Left ventricle myocardium inferior (tissue), 1 donor: ENCODE measurements at regions not wholly inside any gene's neighbourhood (a gene's known extent, or its start where the extent isn't known, plus 50 kb on each side); places are given as distances from the start of the nearest gene placed in this dataset.
"Not testable (repeated sequence)": the region's sequence is repeated elsewhere in the genome, so short reads cannot be mapped to it uniquely, and the experiment has no call there.

Experiments
- DNase-seq: peaks from one replicate; pipeline ENCODE4 v3.0.0-alpha.2; 2020
- H3K27ac ChIP-seq: fragments of 200-600 bp; replicated peaks from 2 replicates; pipeline ENCODE4 v1.8.0; 2021
- H3K27me3 ChIP-seq: fragments of 200-600 bp; 2 replicates; pipeline ENCODE4 v1.8.0; 2021; ENCODE audit warnings: low read depth
- H3K36me3 ChIP-seq: fragments of 200-600 bp; 2 replicates; pipeline ENCODE4 v1.8.0; 2021
- H3K4me1 ChIP-seq: fragments of 200-600 bp; 2 replicates; pipeline ENCODE4 v1.8.0; 2021
- H3K4me3 ChIP-seq: fragments of 200-600 bp; 2 replicates; pipeline ENCODE4 v1.8.0; 2021; ENCODE audit warnings: mild to moderate bottlenecking, moderate library complexity
- H3K9me3 ChIP-seq: fragments of 200-600 bp; replicated peaks from 2 replicates; pipeline ENCODE4 v1.8.0; 2021
- CTCF ChIP-seq: fragments of 200-600 bp; IDR thresholded peaks from 2 replicates; pipeline ENCODE4 v1.8.0; 2021; ENCODE audit warnings: antibody characterized with exemption, mild to moderate bottlenecking, borderline replicate concordance
- intact Hi-C: fragments of 100-400 bp; cut with micrococcal nuclease; formaldehyde crosslinking; loops from one replicate; pipeline ENCODE4 v1.11.0; 2022
- donor health status: DM: no; HTN: yes; CAD: no; lungs with severe emphysema.

GRCh38 chr9:38488156-38488698 lies 64.0 kb upstream of the IGFBPL1 start:
- Histone ChIP-seq H3K27ac (no peak overlapping the region), H3K9me3 (no peaks in the 10 kb centered on the region), H3K36me3 (no peaks in the 10 kb centered on the region), H3K27me3 (peaks cover 34% of the 10 kb centered on the region), H3K4me1 (no peaks in the 10 kb centered on the region), H3K4me3 (no peak overlapping the region)
- no peak for DNase-seq
- TF ChIP-seq CTCF = no peak
- intact Hi-C loops = no loop called here

- H3K9me3 ChIP-seq, H3K4me3 ChIP-seq, H3K27ac ChIP-seq, H3K36me3 ChIP-seq, DNase-seq, H3K4me1 ChIP-seq, intact Hi-C loops: not testable (repeated sequence)
- H3K27me3 ChIP-seq = peaks cover 41% of the 10 kb centered on the region
These were observed 63.3 kb upstream of the IGFBPL1 start for GRCh38 chr9:38487418-38488155.

- intact Hi-C loops = no loop called here
- no peak for DNase-seq
- no peaks in the 10 kb centered on the region for H3K4me1 ChIP-seq
- H3K9me3 ChIP-seq = no peaks in the 10 kb centered on the region
- H3K36me3 ChIP-seq = no peaks in the 10 kb centered on the region
- H3K27me3 ChIP-seq = peaks cover 48% of the 10 kb centered on the region
- H3K27ac ChIP-seq = no peak overlapping the region
- no peak overlapping the region for H3K4me3 ChIP-seq
- TF ChIP-seq CTCF = no peak
These were observed 62.6 kb upstream of the IGFBPL1 start for GRCh38 chr9:38486837-38487236.

GRCh38 chr9:38486056-38486615 lies 61.9 kb upstream of the IGFBPL1 start:
- intact Hi-C loops = no loop called here
- TF ChIP-seq CTCF = no peak
- Histone ChIP-seq H3K27me3 (peaks cover 53% of the 10 kb centered on the region), H3K4me1 (no peaks in the 10 kb centered on the region), H3K36me3 (no peaks in the 10 kb centered on the region), H3K4me3 (no peak overlapping the region), H3K27ac (no peak overlapping the region), H3K9me3 (no peaks in the 10 kb centered on the region)
- no peak for DNase-seq

- H3K4me3 ChIP-seq, H3K27ac ChIP-seq, DNase-seq, H3K36me3 ChIP-seq, intact Hi-C loops, H3K4me1 ChIP-seq, H3K9me3 ChIP-seq: not testable (repeated sequence)
- peaks cover 58% of the 10 kb centered on the region for H3K27me3 ChIP-seq
These were observed 59.9 kb upstream of the IGFBPL1 start for GRCh38 chr9:38484076-38484665.

- intact Hi-C loops = no loop called here
- DNase-seq = no peak
- Histone ChIP-seq H3K4me3 (no peak overlapping the region), H3K27me3 (peaks cover 54% of the 10 kb centered on the region), H3K27ac (no peak overlapping the region), H3K9me3 (peaks cover 8% of the 10 kb centered on the region), H3K36me3 (no peaks in the 10 kb centered on the region), H3K4me1 (no peaks in the 10 kb centered on the region)
- no peak for TF ChIP-seq CTCF
These were observed 58.8 kb upstream of the IGFBPL1 start for GRCh38 chr9:38482918-38483592.
